Embryonic facial prominence (tissue), 1 donor: ENCODE measurements at regions not wholly inside any gene's neighbourhood (a gene's known extent, or its start where the extent isn't known, plus 50 kb on each side); places are given as distances from the start of the nearest gene placed in this dataset.

Source experiments
- DNase-seq: peaks from one replicate; pipeline ENCODE4 v3.0.0-alpha.2; 2016; ENCODE audit errors: extremely low spot score

DNA sequence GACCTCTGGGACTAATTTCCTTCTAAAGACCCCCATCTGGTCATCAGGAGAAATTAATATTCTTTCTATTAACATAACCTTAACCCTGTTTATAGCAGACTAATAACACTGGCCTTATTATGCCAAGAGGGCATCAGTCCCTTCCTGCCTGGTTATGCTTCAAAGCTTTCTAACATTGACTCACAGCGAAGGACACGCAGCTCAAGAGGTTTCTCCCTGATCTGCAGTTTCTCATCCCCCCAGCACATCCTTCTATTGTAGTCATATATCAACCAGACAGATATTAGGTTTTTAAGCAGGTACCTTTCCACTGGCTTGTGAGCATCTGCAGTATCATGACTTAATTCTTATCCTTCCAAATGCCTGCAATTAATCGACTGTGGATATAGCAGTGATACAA lies 100.0 kb upstream of the CXCR4 start:
- no peak for DNase-seq

DNA sequence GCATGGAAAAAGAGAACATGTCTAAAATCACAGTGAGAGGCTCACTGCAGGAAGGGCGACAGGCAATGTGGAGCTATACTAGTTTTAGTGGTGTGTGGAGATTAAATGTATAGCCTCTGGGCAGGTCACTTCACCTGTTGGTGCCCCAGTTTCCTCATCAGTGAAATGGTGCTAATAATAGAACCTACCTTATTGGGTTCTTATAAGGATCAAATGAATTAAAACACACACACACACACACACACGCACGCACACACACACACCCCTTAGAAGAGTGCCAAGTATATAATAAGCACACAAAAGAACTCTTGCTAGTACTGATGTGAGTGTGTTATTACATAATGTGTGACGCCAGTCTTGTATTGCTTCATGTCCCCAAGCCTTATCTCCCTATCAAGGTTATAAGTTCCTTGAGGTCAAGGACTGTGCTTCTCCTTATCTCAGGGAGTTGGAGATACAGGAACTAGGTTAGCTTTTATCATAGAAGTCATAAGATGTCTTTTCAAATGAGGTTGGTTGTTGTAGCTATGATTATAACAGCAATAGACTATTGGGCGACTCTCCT lies 98.0 kb upstream of the CXCR4 start:
- DNase-seq: no peak

DNA sequence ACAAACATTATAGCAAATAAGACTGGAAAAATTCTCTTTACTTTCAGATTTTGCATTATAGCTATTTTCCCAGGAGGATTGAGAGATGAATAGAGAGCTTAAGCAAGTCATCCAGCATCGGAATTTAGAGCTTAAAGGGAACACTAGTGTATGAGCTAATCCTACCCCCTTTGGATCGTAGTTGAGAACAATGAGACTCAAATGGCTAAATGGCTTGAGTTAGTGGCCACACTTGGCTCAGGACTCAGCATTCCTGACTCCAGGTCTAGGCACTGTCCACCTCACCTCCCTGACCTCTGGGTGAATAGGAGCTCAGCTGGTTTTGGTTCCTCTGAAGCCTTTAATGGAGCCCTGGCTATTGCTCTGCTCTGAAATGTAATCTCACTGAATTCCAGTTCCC lies 97.5 kb upstream of the CXCR4 start:
- no peak for DNase-seq

DNA sequence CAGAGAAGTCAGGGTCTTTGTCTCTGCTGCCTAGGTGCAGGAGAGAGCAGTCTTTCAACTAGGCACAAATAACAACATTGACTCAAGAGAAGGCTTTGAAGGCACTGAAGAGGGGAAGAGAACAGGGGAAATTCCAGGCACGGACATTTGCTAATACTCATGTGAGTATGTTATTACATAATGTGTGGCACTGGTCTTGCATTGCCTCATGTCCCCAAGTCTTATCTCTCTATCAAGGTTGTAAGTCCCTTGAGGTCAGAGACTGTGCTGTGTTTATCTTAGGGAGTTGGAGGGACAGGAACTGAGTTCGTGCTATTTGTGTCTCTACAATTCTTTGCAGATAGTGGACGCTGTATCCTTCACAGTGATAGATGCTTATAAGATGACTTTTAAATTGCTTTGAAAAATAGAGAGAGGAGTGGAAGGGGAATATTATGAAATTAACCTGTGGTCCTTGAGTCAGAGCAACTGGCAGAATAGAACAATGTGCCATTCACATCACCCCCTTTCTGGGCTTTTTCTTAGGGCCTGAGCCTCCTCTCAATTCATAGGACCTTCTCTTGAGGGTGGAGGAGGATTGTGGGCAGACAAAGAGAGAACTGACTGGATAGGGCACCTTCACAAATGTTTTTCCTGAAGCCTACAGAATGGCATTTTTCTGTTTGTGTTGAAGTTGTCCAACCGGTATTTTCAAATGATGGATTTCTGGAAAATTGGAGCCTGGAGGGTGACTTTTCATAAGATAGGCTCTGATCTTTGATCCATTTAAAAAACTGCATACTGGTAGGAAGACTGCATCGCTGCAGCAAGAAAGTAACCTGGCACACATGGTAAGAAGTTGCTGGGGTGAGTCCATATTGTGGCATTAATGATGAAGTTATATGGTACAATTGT lies 96.6 kb upstream of the CXCR4 start:
- no peak for DNase-seq

DNA sequence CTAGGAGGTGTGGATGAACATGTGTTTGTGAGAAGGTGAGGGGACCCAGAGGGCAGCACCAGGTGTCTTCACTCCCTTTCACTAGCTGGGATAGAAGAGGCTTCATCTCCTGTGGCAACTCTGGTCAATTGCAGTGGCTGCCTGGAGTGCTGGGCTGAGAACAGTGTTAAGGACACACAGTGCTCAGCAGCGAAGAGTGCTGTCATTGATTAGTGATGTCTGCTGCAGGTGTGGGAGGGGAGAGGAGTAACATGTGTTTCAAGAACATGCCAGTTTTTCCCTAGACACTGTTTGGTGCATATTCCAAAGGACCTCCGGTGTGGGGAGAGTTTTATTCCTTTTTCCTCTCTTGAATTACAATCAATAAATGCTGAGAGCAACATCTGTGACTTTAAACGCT lies 95.9 kb upstream of the CXCR4 start:
- DNase-seq: no peak

DNA sequence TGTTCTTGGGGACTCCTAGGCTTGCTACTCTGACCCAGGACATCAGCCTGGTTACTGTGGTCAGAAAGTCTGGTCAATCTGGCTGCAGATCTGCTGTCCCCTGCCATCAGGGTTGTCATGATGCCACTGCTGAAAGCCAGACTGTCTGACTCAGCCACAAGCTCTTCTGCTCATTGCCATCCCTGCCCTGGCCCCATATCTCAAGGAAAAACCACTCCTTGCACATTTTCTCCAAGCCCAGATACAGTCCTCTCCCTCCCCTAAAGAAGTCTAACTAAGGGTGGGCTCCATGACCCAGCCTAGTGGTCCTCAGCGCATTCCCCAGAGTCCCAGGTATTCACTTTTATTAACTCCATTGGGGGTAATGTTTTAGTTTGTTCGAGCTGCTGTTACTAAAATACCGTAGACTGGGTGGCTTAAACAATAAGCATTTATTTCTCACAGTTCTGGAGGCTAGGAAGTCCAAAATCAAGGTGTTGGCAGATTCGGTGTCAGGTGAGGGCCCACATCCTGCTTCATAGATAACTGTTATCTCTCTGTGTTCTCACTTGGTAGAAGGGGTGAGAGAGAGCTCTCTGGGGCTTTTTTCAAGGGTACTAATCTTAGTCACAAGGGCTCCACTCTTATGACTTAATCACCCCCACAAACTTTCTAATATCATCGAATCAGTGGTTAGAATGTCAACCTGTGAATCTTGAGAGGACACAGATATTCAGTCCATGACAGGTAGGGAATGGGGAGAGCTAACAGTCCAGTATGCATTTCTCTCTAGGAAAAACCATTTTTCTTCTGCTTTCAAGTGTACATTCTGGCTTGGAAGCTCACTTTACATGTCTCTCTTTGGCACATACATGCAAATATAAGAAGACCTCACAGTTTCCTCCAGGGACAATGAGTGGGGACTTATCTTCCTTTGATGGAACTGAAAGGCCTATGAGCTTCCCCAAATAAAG lies 94.8 kb upstream of the CXCR4 start:
- DNase-seq: no peak

DNA sequence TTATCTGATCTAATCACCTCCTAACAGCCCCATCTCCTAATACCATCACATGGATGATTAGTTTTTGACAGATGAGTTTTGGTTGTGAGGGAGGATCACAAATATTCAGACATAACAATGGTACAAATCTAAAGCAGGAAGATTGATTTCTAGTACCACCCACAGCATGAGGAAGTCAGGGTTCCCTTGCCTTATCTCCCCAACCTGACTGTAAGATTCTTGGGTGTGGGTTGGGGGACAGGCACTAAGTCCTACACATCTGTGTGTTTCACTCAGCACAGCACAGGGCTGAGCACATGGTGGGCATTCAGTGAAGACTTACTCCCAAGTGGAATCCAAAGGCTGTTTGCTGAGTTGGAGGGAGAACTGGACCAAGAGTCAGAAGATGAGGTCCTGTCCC lies 93.8 kb upstream of the CXCR4 start:
- no peak for DNase-seq

DNA sequence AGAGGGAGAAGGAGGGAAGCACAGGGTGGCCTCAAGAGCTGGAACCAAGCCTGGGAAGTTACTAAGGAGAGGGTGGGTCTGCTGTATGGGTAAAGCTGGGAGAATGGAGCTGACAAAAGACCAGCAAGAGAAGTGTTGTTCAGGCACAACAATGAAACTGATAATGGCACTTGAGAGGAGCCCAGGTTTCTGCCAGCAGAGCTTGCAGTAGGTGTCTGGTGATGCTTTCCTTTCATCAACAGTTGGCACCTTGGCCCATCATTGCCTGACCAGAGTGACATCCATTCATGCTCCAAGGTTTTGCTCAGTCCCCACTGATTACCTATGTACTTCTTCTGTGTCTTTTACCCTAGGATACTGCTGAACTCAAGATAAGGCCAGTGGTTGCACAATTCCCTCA lies 92.9 kb upstream of the CXCR4 start:
- no peak for DNase-seq

DNA sequence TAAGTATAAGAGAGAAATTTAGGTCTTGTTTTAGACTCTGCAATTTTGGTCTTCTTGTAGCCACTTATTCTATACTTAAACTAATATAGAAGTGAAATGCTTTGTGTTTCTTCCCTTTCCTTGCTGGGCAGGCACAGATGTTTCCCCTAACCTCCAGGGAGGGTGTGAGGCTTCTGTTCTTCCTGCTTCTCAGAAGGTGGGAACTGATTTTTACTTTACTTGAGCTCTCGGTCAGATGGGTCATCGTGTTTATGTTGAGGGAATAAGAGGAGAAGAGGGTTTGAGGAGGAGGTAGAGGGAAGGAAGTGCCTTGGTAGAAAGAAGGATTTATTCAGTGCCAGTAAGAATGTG lies 92.5 kb upstream of the CXCR4 start:
- no peak for DNase-seq

DNA sequence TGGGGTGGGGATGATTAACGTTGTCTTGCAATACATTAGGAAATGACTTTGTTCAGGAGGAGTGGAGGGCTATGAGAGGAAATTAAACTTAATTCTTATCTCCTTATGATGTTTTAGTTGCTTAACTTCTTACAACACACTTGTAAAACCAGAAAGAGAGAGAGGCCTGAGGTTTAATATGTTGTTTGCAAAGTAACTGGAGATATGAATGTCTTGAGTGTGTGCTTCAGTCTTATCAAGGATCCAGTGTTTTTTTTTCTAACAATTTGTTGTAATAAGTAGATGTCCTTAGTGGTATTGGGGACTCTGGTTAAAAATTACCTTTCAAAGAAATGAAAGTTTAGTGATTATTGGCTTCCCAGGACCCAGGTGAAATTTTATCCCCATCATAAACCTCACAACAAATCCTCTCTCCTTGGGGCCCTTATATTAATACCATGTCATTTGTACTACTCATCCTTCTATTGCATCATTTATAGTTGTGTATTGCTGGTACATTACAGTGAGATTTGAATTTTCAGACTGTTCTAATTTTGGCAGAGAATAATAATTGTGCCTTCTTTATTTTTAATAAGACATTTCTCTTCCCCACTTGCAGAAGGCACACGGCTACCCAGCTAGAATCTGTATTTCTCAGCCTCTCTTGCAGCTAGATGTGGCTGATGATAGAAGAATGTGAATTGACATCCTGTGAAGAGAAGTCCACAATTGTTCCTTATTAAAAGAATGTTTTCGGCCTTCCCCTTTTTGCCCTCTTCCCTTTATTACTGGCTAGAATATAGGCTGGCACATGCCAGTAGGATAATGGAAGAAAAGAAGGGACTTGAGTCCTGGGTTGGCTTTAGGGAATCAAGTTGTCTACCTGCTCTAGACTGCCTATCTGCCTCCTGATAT lies 91.9 kb upstream of the CXCR4 start:
- DNase-seq: no peak

DNA sequence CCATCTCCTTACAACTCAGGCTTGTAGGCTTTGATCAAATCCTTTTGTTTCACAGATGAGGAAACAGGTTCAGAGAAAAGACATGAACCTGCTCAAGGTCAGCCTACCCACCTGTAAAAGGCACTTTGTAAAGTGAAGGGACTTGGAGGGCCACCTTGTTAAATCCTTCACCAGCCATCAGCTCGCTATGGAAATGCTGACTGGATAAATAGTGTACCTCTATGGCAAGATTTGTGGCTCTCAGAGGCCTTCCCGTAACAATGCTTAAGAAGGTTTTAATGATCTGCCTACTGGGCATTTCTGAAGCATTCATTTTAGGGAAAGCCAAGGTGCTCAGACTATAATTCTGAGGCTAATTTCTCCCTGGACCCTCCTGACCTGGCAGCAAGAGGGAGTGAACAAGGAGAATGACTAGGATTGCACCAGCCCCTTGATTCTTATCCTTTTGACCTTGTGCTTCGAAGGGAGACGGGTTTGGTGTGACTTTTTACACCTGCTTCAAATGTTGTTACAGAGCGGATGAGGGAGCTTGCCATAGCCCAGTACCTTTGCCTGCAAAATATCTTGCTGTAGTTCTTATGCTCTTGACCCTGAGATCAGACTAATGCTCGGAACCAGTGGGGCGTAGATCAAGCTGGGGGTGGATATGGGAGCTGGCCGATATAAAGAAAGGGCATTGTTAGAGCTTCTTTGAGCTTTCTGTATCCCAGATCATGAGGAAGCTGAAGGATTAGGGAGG lies 90.9 kb upstream of the CXCR4 start:
- DNase-seq: no peak

DNA sequence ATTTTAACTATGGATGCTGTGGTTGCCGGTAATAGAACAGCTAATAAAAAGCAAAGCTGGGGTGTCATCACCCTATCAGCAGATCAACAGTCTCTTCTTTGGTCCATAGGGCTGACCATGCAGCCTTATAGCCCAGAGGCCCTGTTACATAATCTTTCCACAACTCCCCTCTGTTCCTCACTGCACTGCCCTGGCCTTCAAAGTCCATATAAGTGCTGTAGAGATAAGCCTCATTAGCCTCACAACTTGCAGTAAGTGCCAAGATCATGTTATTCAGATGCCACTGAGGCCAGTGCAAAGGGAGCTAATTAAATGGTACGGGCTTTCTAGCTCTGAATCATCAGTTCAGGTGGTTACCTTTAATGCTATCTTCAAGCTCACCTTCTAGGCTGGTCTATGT lies 89.7 kb upstream of the CXCR4 start:
- DNase-seq: no peak

DNA sequence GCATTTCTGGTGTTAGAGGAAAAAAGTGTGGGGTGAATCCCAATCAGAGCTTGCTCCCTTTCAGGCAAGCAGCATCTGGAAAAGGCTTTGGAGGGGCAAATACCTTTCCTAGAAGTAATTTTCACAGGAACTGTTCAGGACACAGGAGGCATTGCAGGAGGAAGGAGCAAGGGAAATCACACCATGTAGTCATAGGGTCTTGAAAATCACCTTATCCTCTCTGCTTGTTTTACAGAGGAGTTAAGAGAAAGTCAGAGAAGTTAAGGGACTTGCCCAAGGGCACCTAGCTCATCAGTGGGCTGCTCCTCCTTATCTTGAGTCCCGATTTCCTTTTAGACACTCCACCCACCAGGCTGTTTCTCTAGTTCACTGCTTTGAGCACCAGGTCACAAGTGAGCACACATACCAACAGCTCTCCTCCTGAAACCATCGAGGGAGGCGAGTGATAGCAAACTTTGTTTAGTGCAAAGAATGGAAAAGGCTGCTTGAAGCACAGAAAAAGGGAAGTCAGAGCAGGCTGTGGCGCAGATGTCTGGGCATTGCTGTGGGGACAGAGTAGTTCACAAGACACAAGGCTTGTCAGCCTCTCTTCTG lies 89.2 kb upstream of the CXCR4 start:
- no peak for DNase-seq

DNA sequence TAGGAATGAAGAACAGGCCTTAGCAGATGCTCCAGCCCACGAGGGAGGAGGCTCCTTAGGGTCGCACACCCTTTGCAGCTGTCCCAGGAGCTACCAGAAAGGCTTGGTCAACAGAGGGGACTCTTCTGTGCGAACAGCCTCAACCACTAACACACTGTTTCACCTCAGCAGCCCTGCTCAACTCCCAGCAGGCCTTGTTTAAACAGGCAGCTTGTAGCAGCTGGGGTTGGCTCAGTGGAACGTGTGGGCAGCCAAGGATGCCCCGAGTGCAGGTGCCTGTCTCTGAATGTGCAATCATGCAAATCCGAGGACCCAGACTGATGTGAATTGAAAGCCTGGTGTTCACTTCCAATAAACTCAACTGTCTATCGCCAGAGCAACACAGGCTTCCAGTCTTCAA lies 88.7 kb upstream of the CXCR4 start:
- no peak for DNase-seq

DNA sequence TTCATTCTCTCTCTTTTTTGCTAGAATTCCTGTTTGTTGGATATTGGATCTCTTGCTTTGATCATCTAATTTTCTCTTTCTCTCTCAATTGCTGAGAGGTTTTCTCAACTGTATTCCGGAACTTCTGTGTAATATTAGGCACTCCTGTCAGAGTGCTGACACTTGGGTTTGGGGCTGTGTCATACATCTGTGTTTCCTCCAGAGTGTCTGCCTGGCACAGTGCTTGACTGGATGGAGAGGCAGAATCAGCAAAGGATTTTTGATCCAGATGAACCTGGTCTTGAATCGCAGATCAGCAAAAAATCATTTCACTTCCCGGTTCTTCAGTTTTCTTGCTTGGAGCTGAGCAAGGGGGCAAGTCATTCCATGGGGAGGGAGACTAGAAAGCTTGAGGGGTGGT lies 87.7 kb upstream of the CXCR4 start:
- no peak for DNase-seq

DNA sequence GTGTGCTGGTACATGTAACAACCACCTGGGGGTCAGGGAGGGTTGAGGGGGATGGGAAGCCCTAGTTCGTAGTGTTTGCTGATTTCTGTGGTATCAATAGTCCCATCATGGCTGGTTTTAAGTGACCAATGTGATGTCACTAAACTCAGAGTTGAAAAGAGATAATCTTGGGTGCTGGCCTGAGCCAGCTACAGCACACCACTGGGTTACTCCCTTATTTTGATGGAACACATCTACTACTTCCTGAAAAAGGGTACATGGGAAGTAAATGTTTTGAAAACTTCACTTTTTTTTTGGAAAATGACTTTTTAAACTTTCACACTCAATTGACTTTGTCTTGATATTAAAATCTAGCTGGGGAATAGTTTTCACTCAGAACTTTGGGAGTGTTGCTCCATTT lies 87.0 kb upstream of the CXCR4 start:
- DNase-seq: no peak

DNA sequence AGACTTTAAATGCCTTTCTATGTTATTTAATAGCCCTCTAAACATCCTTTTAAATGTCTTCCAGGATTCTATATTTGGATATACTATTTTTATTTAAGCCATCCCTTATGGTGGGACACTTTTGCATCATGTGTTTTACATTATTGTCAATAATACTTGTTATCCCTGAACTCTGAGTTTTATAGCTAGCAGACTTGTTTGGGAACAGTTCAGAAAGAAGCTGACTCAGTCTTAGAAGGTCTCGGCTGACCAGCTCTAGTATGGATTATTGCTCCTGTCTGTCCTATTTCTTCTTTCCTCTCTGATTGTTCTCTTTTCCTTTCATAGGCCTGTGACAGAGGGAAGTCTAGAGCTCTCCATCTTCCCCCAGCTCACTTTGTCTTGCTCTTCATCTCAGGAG lies 77.3 kb upstream of the CXCR4 start:
- DNase-seq: peak; percentile 13

DNA sequence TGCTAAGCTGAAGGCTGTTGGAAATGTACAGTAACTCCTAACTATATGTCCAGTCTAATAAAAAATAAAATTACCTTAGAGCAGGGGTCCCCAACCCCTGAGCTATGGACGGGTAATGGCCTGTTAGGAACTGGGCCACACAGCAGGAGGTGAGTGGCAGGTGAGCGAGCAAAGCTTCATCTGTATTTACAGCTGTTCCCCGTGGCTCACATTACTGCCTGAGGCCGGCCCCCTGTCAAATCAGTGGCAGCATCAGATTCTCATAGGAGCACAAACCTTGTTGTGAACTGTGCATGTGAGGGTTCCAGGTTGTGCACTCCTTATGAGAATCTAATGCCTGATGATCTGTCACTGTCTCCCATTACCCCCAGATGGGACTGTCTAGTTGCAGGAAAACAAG lies 73.1 kb upstream of the CXCR4 start:
- no peak for DNase-seq

DNA sequence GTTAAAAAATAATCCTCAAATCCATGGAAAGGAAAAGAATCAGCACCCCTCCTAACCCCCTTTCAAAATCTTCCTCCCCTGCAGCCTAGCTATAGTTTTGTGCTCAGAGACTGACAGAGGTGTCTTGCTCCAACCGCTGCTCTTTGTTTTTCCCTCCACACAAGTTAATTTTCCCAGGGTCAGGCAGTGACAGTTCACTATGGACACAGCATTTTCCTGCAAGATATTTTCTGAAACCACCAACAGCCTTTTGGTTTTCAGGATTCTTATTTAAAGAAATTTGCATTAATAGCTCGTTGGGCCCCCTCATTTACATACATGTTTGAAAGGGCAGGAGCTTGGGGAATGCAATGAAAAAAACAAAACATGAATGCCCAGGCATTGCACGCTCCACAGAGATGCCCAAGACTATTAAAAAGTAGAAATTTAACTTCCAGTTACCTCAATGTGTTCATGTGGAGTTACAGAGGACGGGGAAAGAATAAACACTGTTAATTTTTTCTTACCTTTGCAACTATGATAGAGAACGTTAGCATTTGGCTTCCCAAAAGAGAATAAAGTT lies 71.4 kb upstream of the CXCR4 start:
- DNase-seq: no peak

DNA sequence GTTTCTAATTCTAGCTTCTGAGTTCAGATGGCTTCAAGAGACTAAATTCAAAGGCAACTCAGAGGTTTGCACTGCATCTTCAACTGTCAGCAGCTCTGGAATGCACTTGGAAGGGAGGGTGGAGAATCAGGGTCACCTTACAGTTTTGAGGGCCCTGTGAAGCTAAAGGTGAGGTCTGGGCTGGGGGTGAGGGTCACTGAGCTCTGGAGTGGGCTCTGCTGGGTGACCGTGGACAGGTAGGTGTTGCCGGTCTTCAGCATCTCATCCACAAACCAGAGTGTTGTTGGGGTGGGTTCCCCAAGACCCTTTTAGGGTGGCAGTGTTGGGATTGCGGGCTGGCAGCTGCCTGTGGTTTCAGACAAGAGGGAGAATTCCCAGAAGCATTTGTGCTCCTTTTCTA lies 70.1 kb upstream of the CXCR4 start:
- no peak for DNase-seq
